HG02943 (cell line): ENCODE measurements at regions not wholly inside any gene's neighbourhood (a gene's known extent, or its start where the extent isn't known, plus 50 kb on each side); places are given as distances from the start of the nearest gene placed in this dataset.

Source experiments
- ATAC-seq: cut with Tn5 transposase; IDR thresholded peaks from one replicate; pipeline ENCODE4 v1.9.1; 2021; ENCODE audit warnings: mild to moderate bottlenecking, low read depth, moderate library complexity; ENCODE audit not compliant: unreplicated experiment

- no peak for ATAC-seq
Observed at GRCh38 chr14:65345266-65345665, 67.3 kb upstream of the FUT8 start.

- no peak for ATAC-seq
Observed at GRCh38 chr14:65346474-65346873, 66.1 kb upstream of the FUT8 start.

- no peak for ATAC-seq
Observed at GRCh38 chr14:65346895-65347294, 65.6 kb upstream of the FUT8 start.

- no peak for ATAC-seq
Observed at GRCh38 chr14:65348137-65348536, 64.4 kb upstream of the FUT8 start.

- ATAC-seq, result no peak
Observed at GRCh38 chr14:65349100-65349499, 63.4 kb upstream of the FUT8 start.

GRCh38 chr14:65351493-65352194 is 60.9 kb upstream of the FUT8 start:
- no peak for ATAC-seq

- ATAC-seq, result no peak
Observed at GRCh38 chr14:65352964-65353530, 59.5 kb upstream of the FUT8 start.

GRCh38 chr14:65354131-65354530 is 58.4 kb upstream of the FUT8 start:
- no peak for ATAC-seq

GRCh38 chr14:65354715-65355114 is 57.8 kb upstream of the FUT8 start:
- no peak for ATAC-seq

- no peak for ATAC-seq
Observed at GRCh38 chr14:65356327-65356836, 56.1 kb upstream of the FUT8 start.

GRCh38 chr14:65357113-65357512 is 55.4 kb upstream of the FUT8 start:
- ATAC-seq, result no peak

- ATAC-seq, result no peak
Observed at GRCh38 chr14:65357689-65358088, 54.8 kb upstream of the FUT8 start.

- ATAC-seq, result no peak
Observed at GRCh38 chr14:65359503-65359902, 53.0 kb upstream of the FUT8 start.

- ATAC-seq, result no peak
Observed at GRCh38 chr14:65360144-65360784, 52.3 kb upstream of the FUT8 start.

GRCh38 chr14:65361920-65362319 is 50.6 kb upstream of the FUT8 start:
- ATAC-seq, result no peak
